ENCODE measurements at regions not wholly inside any gene's neighbourhood (a gene's known extent, or its start where the extent isn't known, plus 50 kb on each side); places are given as distances from the start of the nearest gene placed in this dataset.

DNA sequence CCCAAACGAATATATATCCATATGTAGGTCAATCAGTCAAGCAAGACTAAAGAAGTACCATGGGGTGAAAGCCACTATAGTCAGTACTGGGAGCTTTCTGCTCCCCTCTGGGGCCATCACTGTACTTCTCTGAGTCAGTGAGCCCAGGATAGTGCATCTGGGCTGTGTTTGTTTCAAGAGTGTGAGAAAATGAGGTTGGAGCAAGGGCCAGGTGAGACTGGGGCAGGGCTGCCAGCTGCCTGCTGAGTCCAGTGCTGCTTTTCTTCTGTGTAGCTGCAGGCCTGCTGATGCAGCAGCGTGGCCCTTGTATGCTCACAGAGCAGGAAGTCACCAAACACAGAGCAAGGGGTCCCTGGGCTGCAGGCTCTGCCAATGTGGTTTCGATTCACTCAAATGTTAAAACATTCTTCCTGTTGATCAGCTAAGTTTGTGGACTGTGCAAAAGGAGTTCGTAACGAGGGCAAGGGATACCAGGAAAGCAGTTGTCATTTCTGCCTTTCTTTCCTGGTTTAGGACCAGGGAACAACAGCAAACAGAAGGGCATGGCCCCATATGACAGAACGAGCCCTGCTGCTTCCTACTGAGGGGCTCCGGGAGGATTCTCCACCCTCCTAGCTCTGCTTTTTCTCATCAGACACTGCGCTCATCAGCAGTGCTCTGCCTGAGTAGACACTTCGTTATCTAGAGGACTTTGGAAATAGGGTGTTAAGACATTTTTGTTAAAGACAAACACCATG, 65.4 kb upstream of the TNS3 start:
- no peaks in the 10 kb centered on the region for H3K79me2 ChIP-seq (ENCODE audit: insufficient read depth)
- no peaks in the 10 kb centered on the region for H3K27me3 ChIP-seq (ENCODE audit: insufficient read depth)
- 91% methylated on average over 9 of the region's 9 CpGs for WGBS (ENCODE audit: low lambda C conversion rate)
- H3K36me3 ChIP-seq (replicated peaks in 1 of 2; ENCODE audit: control insufficient read depth in 1 of 2, insufficient read depth in 2 of 2, low read length in 1 of 2) = peaks cover 0 to 5% of the 10 kb centered on the region in 2 experiments
- H3K9me3 ChIP-seq = 0 out of 2 replicates have a peak, but pooled peaks cover 15% of the 10 kb centered on the region
- H3K4me3 ChIP-seq (ENCODE audit: low read depth in 2 of 2, low read length in 1 of 2) = no peak overlapping the region
- DNase-seq = no peak
- no peak overlapping the region for H3K9ac ChIP-seq
- TF ChIP-seq, protein P1, sequence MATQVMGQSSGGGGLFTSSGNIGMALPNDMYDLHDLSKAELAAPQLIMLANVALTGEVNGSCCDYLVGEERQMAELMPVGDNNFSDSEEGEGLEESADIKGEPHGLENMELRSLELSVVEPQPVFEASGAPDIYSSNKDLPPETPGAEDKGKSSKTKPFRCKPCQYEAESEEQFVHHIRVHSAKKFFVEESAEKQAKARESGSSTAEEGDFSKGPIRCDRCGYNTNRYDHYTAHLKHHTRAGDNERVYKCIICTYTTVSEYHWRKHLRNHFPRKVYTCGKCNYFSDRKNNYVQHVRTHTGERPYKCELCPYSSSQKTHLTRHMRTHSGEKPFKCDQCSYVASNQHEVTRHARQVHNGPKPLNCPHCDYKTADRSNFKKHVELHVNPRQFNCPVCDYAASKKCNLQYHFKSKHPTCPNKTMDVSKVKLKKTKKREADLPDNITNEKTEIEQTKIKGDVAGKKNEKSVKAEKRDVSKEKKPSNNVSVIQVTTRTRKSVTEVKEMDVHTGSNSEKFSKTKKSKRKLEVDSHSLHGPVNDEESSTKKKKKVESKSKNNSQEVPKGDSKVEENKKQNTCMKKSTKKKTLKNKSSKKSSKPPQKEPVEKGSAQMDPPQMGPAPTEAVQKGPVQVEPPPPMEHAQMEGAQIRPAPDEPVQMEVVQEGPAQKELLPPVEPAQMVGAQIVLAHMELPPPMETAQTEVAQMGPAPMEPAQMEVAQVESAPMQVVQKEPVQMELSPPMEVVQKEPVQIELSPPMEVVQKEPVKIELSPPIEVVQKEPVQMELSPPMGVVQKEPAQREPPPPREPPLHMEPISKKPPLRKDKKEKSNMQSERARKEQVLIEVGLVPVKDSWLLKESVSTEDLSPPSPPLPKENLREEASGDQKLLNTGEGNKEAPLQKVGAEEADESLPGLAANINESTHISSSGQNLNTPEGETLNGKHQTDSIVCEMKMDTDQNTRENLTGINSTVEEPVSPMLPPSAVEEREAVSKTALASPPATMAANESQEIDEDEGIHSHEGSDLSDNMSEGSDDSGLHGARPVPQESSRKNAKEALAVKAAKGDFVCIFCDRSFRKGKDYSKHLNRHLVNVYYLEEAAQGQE (IDR thresholded peaks at IDR 0.05; ENCODE audit: low read depth, low read length) = no peak
- TF ChIP-seq GATA2 (CRISPR knock-in tag; IDR thresholded peaks at IDR 0.05) (no peak), MEF2A (IDR thresholded peaks at IDR 0.05; ENCODE audit: borderline replicate concordance, low read depth) (no peak), SMC3 (IDR thresholded peaks at IDR 0.05; ENCODE audit: low read depth, low read length) (no peak), NFIC (IDR thresholded peaks at IDR 0.05; ENCODE audit: borderline replicate concordance) (no peak), GABPA (IDR thresholded peaks at IDR 0.05; ENCODE audit: low read depth) (no peak), NRF1 (IDR thresholded peaks at IDR 0.05; ENCODE audit: low read depth, low read length) (no peak)
- TF ChIP-seq, protein P2, sequence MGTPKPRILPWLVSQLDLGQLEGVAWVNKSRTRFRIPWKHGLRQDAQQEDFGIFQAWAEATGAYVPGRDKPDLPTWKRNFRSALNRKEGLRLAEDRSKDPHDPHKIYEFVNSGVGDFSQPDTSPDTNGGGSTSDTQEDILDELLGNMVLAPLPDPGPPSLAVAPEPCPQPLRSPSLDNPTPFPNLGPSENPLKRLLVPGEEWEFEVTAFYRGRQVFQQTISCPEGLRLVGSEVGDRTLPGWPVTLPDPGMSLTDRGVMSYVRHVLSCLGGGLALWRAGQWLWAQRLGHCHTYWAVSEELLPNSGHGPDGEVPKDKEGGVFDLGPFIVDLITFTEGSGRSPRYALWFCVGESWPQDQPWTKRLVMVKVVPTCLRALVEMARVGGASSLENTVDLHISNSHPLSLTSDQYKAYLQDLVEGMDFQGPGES (IDR thresholded peaks at IDR 0.05; ENCODE audit: low read depth, low read length) = no peak
- TF ChIP-seq, protein P3, sequence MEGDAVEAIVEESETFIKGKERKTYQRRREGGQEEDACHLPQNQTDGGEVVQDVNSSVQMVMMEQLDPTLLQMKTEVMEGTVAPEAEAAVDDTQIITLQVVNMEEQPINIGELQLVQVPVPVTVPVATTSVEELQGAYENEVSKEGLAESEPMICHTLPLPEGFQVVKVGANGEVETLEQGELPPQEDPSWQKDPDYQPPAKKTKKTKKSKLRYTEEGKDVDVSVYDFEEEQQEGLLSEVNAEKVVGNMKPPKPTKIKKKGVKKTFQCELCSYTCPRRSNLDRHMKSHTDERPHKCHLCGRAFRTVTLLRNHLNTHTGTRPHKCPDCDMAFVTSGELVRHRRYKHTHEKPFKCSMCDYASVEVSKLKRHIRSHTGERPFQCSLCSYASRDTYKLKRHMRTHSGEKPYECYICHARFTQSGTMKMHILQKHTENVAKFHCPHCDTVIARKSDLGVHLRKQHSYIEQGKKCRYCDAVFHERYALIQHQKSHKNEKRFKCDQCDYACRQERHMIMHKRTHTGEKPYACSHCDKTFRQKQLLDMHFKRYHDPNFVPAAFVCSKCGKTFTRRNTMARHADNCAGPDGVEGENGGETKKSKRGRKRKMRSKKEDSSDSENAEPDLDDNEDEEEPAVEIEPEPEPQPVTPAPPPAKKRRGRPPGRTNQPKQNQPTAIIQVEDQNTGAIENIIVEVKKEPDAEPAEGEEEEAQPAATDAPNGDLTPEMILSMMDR (IDR thresholded peaks at IDR 0.05) = no peak
- peaks cover 4 to 10% of the 10 kb centered on the region in 2 experiments; a peak in 3 of 4 replicates for H3K4me1 ChIP-seq (ENCODE audit: control insufficient read depth in 1 of 2, insufficient read depth in 2 of 2, low read depth in 1 of 2, low read length in 1 of 2)
- CTCF ChIA-PET = interaction anchor here (0.7 to 1.1 kb wide), 4 partner anchors 10 to 212 kb away, joined by 3 read pairs; no protein-coding TSS in a partner anchor
- no peaks in the 10 kb centered on the region for H3K9me2 ChIP-seq
- POLR2A ChIA-PET = no interaction called here
- peaks cover 12% of the 10 kb centered on the region for H3F3A ChIP-seq (replicated peaks; ENCODE audit: insufficient read depth)
- H3K27ac ChIP-seq (ENCODE audit: low read depth in 2 of 2, low read length in 1 of 2) = no peak overlapping the region
- no peak overlapping the region for H2AFZ ChIP-seq (ENCODE audit: low read depth)
- no peaks in the 10 kb centered on the region for H4K20me1 ChIP-seq (ENCODE audit: insufficient read depth)
- no peak overlapping the region for H3K4me2 ChIP-seq

Measured in SK-N-SH (cell line).